ENCODE measurements at regions not wholly inside any gene's neighbourhood (a gene's known extent, or its start where the extent isn't known, plus 50 kb on each side); places are given as distances from the start of the nearest gene placed in this dataset.

GRCh38 chr16:86986136-86986535, 331.1 kb downstream of the C16orf95 start:
- no peak for TF ChIP-seq GATA2 (IDR thresholded peaks at IDR 0.05; ENCODE audit: low read depth, low read length)
- no peak for TF ChIP-seq GATA3 (IDR thresholded peaks at IDR 0.05; ENCODE audit: low read depth, low read length)
